ENCODE measurements at regions not wholly inside any gene's neighbourhood (a gene's known extent, or its start where the extent isn't known, plus 50 kb on each side); places are given as distances from the start of the nearest gene placed in this dataset.
"Not testable (repeated sequence)": the region's sequence is repeated elsewhere in the genome, so short reads cannot be mapped to it uniquely, and the experiment has no call there.

GRCh38 chr17:51347851-51348584 is 87.7 kb downstream of the UTP18 start:
- DNase-seq (ENCODE audit: low read depth in 2 of 2): no peak

GRCh38 chr17:51351080-51351479 is 90.7 kb downstream of the UTP18 start:
- no peak for DNase-seq (ENCODE audit: low read depth in 2 of 2)

- DNase-seq (ENCODE audit: low read depth in 2 of 2): no peak
Observed at GRCh38 chr17:51351890-51352289, 91.5 kb downstream of the UTP18 start.

GRCh38 chr17:51352798-51353197 is 92.5 kb downstream of the UTP18 start:
- no peak for DNase-seq (ENCODE audit: low read depth in 2 of 2)

- no peak for DNase-seq (ENCODE audit: low read depth in 2 of 2)
Observed at GRCh38 chr17:51353296-51353695, 93.0 kb downstream of the UTP18 start.

GRCh38 chr17:51354936-51355335 is 94.6 kb downstream of the UTP18 start:
- DNase-seq (ENCODE audit: low read depth in 2 of 2): no peak

GRCh38 chr17:51355441-51356410 is 95.4 kb downstream of the UTP18 start:
- no peak for DNase-seq (ENCODE audit: low read depth in 2 of 2)

- DNase-seq (ENCODE audit: low read depth in 2 of 2): no peak
Observed at GRCh38 chr17:51359055-51359454, 98.7 kb downstream of the UTP18 start.

- DNase-seq (ENCODE audit: low read depth in 2 of 2): no peak
Observed at GRCh38 chr17:51362811-51363585, 102.7 kb downstream of the UTP18 start.

GRCh38 chr17:51365090-51365489 is 104.7 kb downstream of the UTP18 start:
- no peak for DNase-seq (ENCODE audit: low read depth in 2 of 2)

- DNase-seq (ENCODE audit: low read depth in 2 of 2): no peak
Observed at GRCh38 chr17:51366866-51367265, 106.5 kb downstream of the UTP18 start.

- DNase-seq (ENCODE audit: low read depth in 2 of 2): not testable (repeated sequence)
Observed at GRCh38 chr17:51367836-51368235, 107.5 kb downstream of the UTP18 start.

GRCh38 chr17:51371732-51372151 is 111.4 kb downstream of the UTP18 start:
- peak in 1 of 2 donors; percentile 15 for DNase-seq (ENCODE audit: low read depth in 2 of 2)

- no peak for DNase-seq (ENCODE audit: low read depth in 2 of 2)
Observed at GRCh38 chr17:51372345-51373004, 112.1 kb downstream of the UTP18 start.

GRCh38 chr17:51373489-51374152 is 113.3 kb downstream of the UTP18 start:
- no peak for DNase-seq (ENCODE audit: low read depth in 2 of 2)

GRCh38 chr17:51374209-51374608 is 113.9 kb downstream of the UTP18 start:
- no peak for DNase-seq (ENCODE audit: low read depth in 2 of 2)

GRCh38 chr17:51375771-51376170 is 115.4 kb downstream of the UTP18 start:
- no peak for DNase-seq (ENCODE audit: low read depth in 2 of 2)

GRCh38 chr17:51376739-51377138 is 116.4 kb downstream of the UTP18 start:
- DNase-seq (ENCODE audit: low read depth in 2 of 2): no peak

GRCh38 chr17:51381262-51381661 is 120.9 kb downstream of the UTP18 start:
- no peak for DNase-seq (ENCODE audit: low read depth in 2 of 2)

GRCh38 chr17:51385208-51385607 is 124.9 kb downstream of the UTP18 start:
- no peak for DNase-seq (ENCODE audit: low read depth in 2 of 2)

GRCh38 chr17:51387582-51387981 is 127.2 kb downstream of the UTP18 start:
- no peak for DNase-seq (ENCODE audit: low read depth in 2 of 2)

Measured in stimulated activated CD8-positive, alpha-beta memory T cell treated with anti-CD3 and anti-CD28 coated beads, Interleukin-2, amount 100 ng/mL, for 1 hour (primary cell).